SK-N-MC (cell line): ENCODE measurements at regions not wholly inside any gene's neighbourhood (a gene's known extent, or its start where the extent isn't known, plus 50 kb on each side); places are given as distances from the start of the nearest gene placed in this dataset.

ENCODE experiments used
- DNase-seq: peaks from one replicate; pipeline ENCODE4 v3.0.0-alpha.2; 2011; ENCODE audit warnings: low read depth, low spot score
- H3K27ac ChIP-seq: fragments of 200-600 bp; sonication (generic); 2 replicates; pipeline ENCODE4 v1.5.1; 2016; ENCODE audit warnings: mixed run types
- H3K36me3 ChIP-seq: fragments of 200-600 bp; sonication (generic); 2 replicates; pipeline ENCODE4 v1.6.1; 2017; ENCODE audit warnings: antibody characterized with exemption, low read length, mixed read lengths; ENCODE audit not compliant: insufficient read depth
- H3K4me3 ChIP-seq: fragments of 200-600 bp; sonication (generic); 2 replicates; pipeline ENCODE4 v1.5.1; 2016
- H3K9ac ChIP-seq: fragments of 200-600 bp; sonication (generic); 2 replicates; pipeline ENCODE4 v1.8.0; 2017; ENCODE audit warnings: mixed run types, mixed read lengths; ENCODE audit not compliant: insufficient read length
- H3K9me3 ChIP-seq: fragments of 200-600 bp; sonication (generic); 2 replicates; pipeline ENCODE4 v1.6.1; 2017; ENCODE audit warnings: low read depth, mild to moderate bottlenecking, antibody characterized with exemption, low read length, moderate library complexity, mixed read lengths
- EZH2 ChIP-seq: fragments of 200-600 bp; sonication (generic); IDR thresholded peaks from one replicate; pipeline ENCODE4 v1.6.1; 2017; ENCODE audit warnings: antibody characterized with exemption
- FOXP2 ChIP-seq: optimal IDR thresholded peaks from 2 replicates; pipeline ENCODE3; 2011; ENCODE audit warnings: mild to moderate bottlenecking, moderate library complexity; ENCODE audit not compliant: insufficient read depth; ENCODE audit errors: extremely low read length, control extremely low read depth
- POLR2AphosphoS5 ChIP-seq: IDR thresholded peaks from 2 replicates; pipeline ENCODE4 v1.6.1; 2012; ENCODE audit warnings: mild to moderate bottlenecking, low read depth, low read length, borderline replicate concordance

DNA sequence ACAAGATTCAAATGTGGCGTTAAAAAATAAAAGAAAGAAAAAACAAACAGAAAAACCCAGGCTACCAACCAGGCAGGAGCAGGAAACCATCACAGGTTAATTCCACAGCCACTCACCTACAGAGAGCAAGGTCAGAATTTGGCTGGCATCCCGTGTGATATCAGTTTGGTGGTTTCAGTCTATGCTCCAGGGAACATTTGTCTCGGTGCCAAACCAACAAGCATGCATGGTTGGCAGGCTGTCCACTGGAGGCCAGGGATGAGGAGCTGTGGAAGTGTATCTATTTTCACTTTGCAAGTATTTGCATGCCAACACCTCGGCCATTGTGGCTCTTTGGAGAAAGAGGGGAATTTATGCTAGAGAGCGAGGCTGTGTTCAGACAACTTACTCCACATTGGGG is 53.1 kb upstream of the PROX1 start:
- Histone ChIP-seq H3K27ac (no peak overlapping the region), H3K9ac (no peak overlapping the region), H3K36me3 (no peaks in the 10 kb centered on the region), H3K9me3 (no peaks in the 10 kb centered on the region), H3K4me3 (no peak overlapping the region)
- no peak for TF ChIP-seq EZH2
- no peak for TF ChIP-seq FOXP2
- no peak for TF ChIP-seq POLR2AphosphoS5
- DNase-seq = no peak

DNA sequence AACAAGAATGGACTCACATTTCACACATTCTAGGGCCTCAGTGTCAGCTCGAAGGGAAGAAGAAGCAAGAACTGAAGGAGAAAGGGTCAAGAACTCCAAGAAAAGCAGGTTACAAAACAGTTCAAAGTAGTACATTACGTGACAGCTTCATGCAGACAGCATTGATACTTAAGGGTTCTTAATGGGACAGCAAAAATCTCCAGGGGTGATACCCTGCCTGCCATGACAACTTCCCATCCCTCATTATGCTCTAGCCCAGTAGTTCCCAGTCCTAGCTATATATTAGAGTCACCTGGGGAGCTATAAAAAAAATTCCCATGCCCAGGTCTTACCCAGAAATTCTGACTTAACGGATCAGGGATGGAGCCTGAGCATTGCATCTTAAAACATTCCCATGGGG is 51.2 kb upstream of the PROX1 start:
- no peaks in the 10 kb centered on the region for H3K36me3 ChIP-seq
- TF ChIP-seq POLR2AphosphoS5 (no peak), FOXP2 (no peak), EZH2 (no peak)
- H3K9ac ChIP-seq = no peak overlapping the region
- no peak overlapping the region for H3K27ac ChIP-seq
- no peak overlapping the region for H3K4me3 ChIP-seq
- H3K9me3 ChIP-seq = no peaks in the 10 kb centered on the region
- DNase-seq = no peak
